ENCODE measurements at regions not wholly inside any gene's neighbourhood (a gene's known extent, or its start where the extent isn't known, plus 50 kb on each side); places are given as distances from the start of the nearest gene placed in this dataset.
"Not testable (repeated sequence)": the region's sequence is repeated elsewhere in the genome, so short reads cannot be mapped to it uniquely, and the experiment has no call there.

DNA sequence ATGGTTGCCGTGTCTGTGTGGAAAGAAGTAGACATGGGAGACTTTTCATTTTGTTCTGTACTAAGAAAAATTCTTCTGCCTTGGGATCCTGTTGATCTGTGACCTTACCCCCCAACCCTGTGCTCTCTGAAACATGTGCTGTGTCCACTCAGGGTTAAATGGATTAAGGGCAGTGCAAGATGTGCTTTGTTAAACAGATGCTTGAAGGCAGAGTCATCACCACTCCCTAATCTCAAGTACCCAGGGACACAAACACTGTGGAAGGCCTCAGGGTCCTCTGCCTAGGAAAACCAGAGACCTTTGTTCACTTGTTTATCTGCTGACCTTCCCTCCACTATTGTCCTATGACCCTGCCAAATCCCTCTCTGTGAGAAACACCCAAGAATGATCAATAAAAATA, 60.3 kb upstream of the ME3 start:
- TF ChIP-seq, protein P1, sequence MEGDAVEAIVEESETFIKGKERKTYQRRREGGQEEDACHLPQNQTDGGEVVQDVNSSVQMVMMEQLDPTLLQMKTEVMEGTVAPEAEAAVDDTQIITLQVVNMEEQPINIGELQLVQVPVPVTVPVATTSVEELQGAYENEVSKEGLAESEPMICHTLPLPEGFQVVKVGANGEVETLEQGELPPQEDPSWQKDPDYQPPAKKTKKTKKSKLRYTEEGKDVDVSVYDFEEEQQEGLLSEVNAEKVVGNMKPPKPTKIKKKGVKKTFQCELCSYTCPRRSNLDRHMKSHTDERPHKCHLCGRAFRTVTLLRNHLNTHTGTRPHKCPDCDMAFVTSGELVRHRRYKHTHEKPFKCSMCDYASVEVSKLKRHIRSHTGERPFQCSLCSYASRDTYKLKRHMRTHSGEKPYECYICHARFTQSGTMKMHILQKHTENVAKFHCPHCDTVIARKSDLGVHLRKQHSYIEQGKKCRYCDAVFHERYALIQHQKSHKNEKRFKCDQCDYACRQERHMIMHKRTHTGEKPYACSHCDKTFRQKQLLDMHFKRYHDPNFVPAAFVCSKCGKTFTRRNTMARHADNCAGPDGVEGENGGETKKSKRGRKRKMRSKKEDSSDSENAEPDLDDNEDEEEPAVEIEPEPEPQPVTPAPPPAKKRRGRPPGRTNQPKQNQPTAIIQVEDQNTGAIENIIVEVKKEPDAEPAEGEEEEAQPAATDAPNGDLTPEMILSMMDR (IDR thresholded peaks at IDR 0.05) = not testable (repeated sequence)
- not testable (repeated sequence) for TF ChIP-seq POLR2A (IDR thresholded peaks at IDR 0.05)
